Keratinocyte (primary cell): ENCODE measurements at regions not wholly inside any gene's neighbourhood (a gene's known extent, or its start where the extent isn't known, plus 50 kb on each side); places are given as distances from the start of the nearest gene placed in this dataset.

Source experiments
- DNase-seq: peaks from one replicate; pipeline ENCODE4 v3.0.0-alpha.2; 2011; ENCODE audit warnings: low read depth, missing footprints, low spot score
- FAIRE-seq: peaks from 2 replicates; lab custom pipeline; 2011; peaks lifted over from hg19 to GRCh38; lab: Jason Lieb, UNC
- H2AFZ ChIP-seq: 2 replicates; pipeline ENCODE4 v1.6.0; 2012; ENCODE audit warnings: low read length, control low read depth, inconsistent platforms; ENCODE audit not compliant: control insufficient read depth
- H3K27ac ChIP-seq: 2 replicates; pipeline ENCODE4 v1.5.1; 2011; ENCODE audit warnings: low read length; ENCODE audit not compliant: control insufficient read depth, insufficient read depth
- H3K27me3 ChIP-seq: 3 replicates; pipeline ENCODE4 v1.6.0; 2011; ENCODE audit warnings: low read length; ENCODE audit not compliant: control insufficient read depth, insufficient read depth; ENCODE audit errors: extremely low read depth
- H3K36me3 ChIP-seq, 2 experiments: 2 replicates in 1 of 2; 3 replicates in 1 of 2; pipeline ENCODE4 v1.5.1; 2011; ENCODE audit warnings: low read length in 2 of 2, mild to moderate bottlenecking in 1 of 2; ENCODE audit not compliant: control insufficient read depth in 2 of 2, insufficient read depth in 2 of 2; ENCODE audit errors: extremely low read depth in 1 of 2
- H3K4me1 ChIP-seq: 3 replicates; pipeline ENCODE4 v1.5.1; 2011; ENCODE audit warnings: low read length; ENCODE audit not compliant: control insufficient read depth, insufficient read depth; ENCODE audit errors: extremely low read depth
- H3K4me2 ChIP-seq: 3 replicates; pipeline ENCODE4 v1.6.0; 2011; ENCODE audit warnings: low read depth, low read length; ENCODE audit not compliant: control insufficient read depth, insufficient read depth; ENCODE audit errors: extremely low read depth
- H3K4me3 ChIP-seq, 3 experiments: fragments of 200-600 bp in 1 of 3; sonication (generic) in 1 of 3; 2 replicates in 2 of 3; 3 replicates in 1 of 3; pipeline ENCODE4 v1.5.1; 2011 to 2016; ENCODE audit warnings: low read length in 3 of 3, mild to moderate bottlenecking in 3 of 3, control low read depth in 2 of 3, inconsistent platforms in 1 of 3, low read depth in 1 of 3, mixed read lengths in 1 of 3, mixed run types in 1 of 3, moderate library complexity in 1 of 3; ENCODE audit not compliant: control insufficient read depth in 2 of 3, insufficient read depth in 2 of 3; ENCODE audit errors: extremely low read depth in 1 of 3
- H3K79me2 ChIP-seq: 2 replicates; pipeline ENCODE4 v1.6.0; 2012; ENCODE audit warnings: low read length; ENCODE audit not compliant: control insufficient read depth, insufficient read depth
- H3K9ac ChIP-seq: 3 replicates; pipeline ENCODE4 v1.6.0; 2011; ENCODE audit warnings: low read length; ENCODE audit not compliant: control insufficient read depth, insufficient read depth; ENCODE audit errors: extremely low read depth
- H3K9me1 ChIP-seq: 3 replicates; pipeline ENCODE4 v1.6.0; 2011; ENCODE audit warnings: low read length; ENCODE audit not compliant: control insufficient read depth, insufficient read depth; ENCODE audit errors: extremely low read depth
- H3K9me3 ChIP-seq: 2 replicates; pipeline ENCODE4 v1.5.1; 2012; ENCODE audit warnings: low read depth, low read length; ENCODE audit not compliant: control insufficient read depth
- H4K20me1 ChIP-seq: 3 replicates; pipeline ENCODE4 v1.6.0; 2011; ENCODE audit warnings: low read length; ENCODE audit not compliant: control insufficient read depth, insufficient read depth; ENCODE audit errors: extremely low read depth
- CTCF ChIP-seq, 3 experiments: IDR thresholded peaks in 1 of 3; conservative IDR thresholded peaks in 1 of 3; optimal IDR thresholded peaks in 1 of 3; 2 replicates in 2 of 3; 3 replicates in 1 of 3; pipeline versions ENCODE3 to v1.5.1; 2011; ENCODE audit warnings: low read length in 3 of 3, mild to moderate bottlenecking in 3 of 3, moderate library complexity in 2 of 3, control low read depth in 1 of 3, inconsistent platforms in 1 of 3; ENCODE audit not compliant: insufficient read depth in 2 of 3; ENCODE audit errors: extremely low read depth in 1 of 3
- EZH2 ChIP-seq: IDR thresholded peaks from one replicate; pipeline ENCODE4 v1.6.1; 2012; ENCODE audit warnings: inconsistent platforms, mild to moderate bottlenecking, low read length, moderate library complexity
- dilution Hi-C: fragments of 300-500 bp; cut with MboI; formaldehyde crosslinking; loops from one replicate; pipeline ENCODE4 v1.7.0; 2020; ENCODE audit warnings: low sequenced_read_pairs; ENCODE audit not compliant: extremely low pct_ligation_motif_present

GRCh38 chr15:70503798-70504298 lies 259.5 kb downstream of the UACA start:
- no peak for DNase-seq
- H3K27ac ChIP-seq = no peak overlapping the region
- H3K9me1 ChIP-seq = peaks cover 5% of the 10 kb centered on the region
- FAIRE-seq = no peak
- peaks cover 39% of the 10 kb centered on the region for H3K4me1 ChIP-seq
- H3K4me2 ChIP-seq = no peak overlapping the region
- H3K4me3 ChIP-seq = no peak overlapping the region
- H3K9ac ChIP-seq = no peak overlapping the region
- TF ChIP-seq EZH2 (no peak), CTCF (optimal IDR thresholded peaks at IDR 0.05 in 1 of 3, IDR thresholded peaks at IDR 0.05 in 1 of 3, conservative IDR thresholded peaks at IDR 0.05 in 1 of 3; ENCODE audit: extremely low read depth in 1 of 3, insufficient read depth in 2 of 3, low read length in 3 of 3) (no peak)
- dilution Hi-C loops = no loop called here
- peaks cover 2% of the 10 kb centered on the region for H3K9me3 ChIP-seq
- H4K20me1 ChIP-seq = peaks cover 7% of the 10 kb centered on the region
- no peak overlapping the region for H2AFZ ChIP-seq
- peaks cover 40% of the 10 kb centered on the region for H3K27me3 ChIP-seq
- H3K79me2 ChIP-seq = no peaks in the 10 kb centered on the region
- H3K36me3 ChIP-seq = no peaks in the 10 kb centered on the region

GRCh38 chr15:70503073-70503745 lies 260.1 kb downstream of the UACA start:
- H3K9ac ChIP-seq = no peak overlapping the region
- no peaks in the 10 kb centered on the region for H3K79me2 ChIP-seq
- DNase-seq = no peak
- no peaks in the 10 kb centered on the region for H3K36me3 ChIP-seq
- dilution Hi-C loops = no loop called here
- H3K27ac ChIP-seq = no peak overlapping the region
- TF ChIP-seq EZH2 = no peak
- no peak for TF ChIP-seq CTCF (optimal IDR thresholded peaks at IDR 0.05 in 1 of 3, IDR thresholded peaks at IDR 0.05 in 1 of 3, conservative IDR thresholded peaks at IDR 0.05 in 1 of 3; ENCODE audit: extremely low read depth in 1 of 3, insufficient read depth in 2 of 3, low read length in 3 of 3)
- H2AFZ ChIP-seq = no peak overlapping the region
- peaks cover 33% of the 10 kb centered on the region for H3K4me1 ChIP-seq
- H3K9me1 ChIP-seq = peaks cover 2% of the 10 kb centered on the region
- no peak for FAIRE-seq
- peaks cover 7% of the 10 kb centered on the region for H4K20me1 ChIP-seq
- H3K4me2 ChIP-seq = no peak overlapping the region
- peaks cover 2% of the 10 kb centered on the region for H3K9me3 ChIP-seq
- no peak overlapping the region for H3K4me3 ChIP-seq
- H3K27me3 ChIP-seq = peaks cover 47% of the 10 kb centered on the region
